ENCODE measurements at regions not wholly inside any gene's neighbourhood (a gene's known extent, or its start where the extent isn't known, plus 50 kb on each side); places are given as distances from the start of the nearest gene placed in this dataset.
A peak's percentile ranks its signal among the peaks of the same experiment; 100 is the strongest.
"Not testable (repeated sequence)": the region's sequence is repeated elsewhere in the genome, so short reads cannot be mapped to it uniquely, and the experiment has no call there.

DNA sequence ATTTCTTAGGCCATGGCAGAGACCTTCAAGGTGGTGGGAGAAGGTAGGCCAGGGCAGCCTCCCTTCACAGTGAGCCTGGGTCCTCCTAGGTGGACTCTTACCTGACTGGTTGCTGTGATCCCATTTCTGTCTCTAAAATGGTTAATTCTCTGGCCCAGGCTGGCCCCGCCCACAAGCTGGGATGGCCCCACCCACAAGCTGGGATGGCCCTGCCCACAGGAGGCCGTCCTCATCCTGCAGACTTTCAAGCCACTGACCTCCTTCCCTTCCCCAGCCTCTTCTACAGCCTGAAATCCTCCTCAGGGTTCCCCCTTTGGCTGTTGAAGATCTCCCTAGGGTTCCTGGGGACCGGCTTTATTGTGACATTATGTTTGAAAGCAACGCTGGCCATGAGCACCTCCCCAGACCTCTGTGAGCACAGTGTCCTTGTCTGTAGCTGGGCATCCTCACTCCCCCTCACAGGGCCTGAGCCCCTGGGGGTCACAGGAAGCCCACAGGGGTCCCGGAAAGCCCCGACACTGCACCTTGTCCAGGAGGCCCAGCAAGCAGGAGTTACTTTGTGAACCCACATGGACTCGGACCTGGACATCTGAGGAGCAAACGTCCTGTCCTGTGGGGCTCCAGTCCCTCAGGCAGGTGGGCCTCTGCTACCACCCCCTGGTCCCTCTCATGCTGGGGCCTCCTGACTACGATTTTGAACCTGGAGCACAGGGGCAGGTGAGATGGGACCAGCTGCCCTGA is 621.7 kb downstream of the MATN1 start:
- in situ Hi-C loops (cut with HindIII; ENCODE audit: low pct_unique_long_range_greater_than_20kb, low sequenced_read_pairs), result no loop called here

GRCh38 chr1:30101016-30101415 is 622.4 kb downstream of the MATN1 start:
- in situ Hi-C loops (cut with HindIII; ENCODE audit: low pct_unique_long_range_greater_than_20kb, low sequenced_read_pairs), result no loop called here

More for the DNA sequence above, 621.7 kb downstream of the MATN1 start:
- DNase-seq (ENCODE audit: low read depth), result no peak

GRCh38 chr1:30100524-30100862 is 622.9 kb downstream of the MATN1 start:
- in situ Hi-C loops (cut with HindIII; ENCODE audit: low pct_unique_long_range_greater_than_20kb, low sequenced_read_pairs), result no loop called here
- no peak for DNase-seq (ENCODE audit: low read depth)

More at GRCh38 chr1:30101016-30101415, 622.4 kb downstream of the MATN1 start:
- DNase-seq (ENCODE audit: low read depth), result no peak

DNA sequence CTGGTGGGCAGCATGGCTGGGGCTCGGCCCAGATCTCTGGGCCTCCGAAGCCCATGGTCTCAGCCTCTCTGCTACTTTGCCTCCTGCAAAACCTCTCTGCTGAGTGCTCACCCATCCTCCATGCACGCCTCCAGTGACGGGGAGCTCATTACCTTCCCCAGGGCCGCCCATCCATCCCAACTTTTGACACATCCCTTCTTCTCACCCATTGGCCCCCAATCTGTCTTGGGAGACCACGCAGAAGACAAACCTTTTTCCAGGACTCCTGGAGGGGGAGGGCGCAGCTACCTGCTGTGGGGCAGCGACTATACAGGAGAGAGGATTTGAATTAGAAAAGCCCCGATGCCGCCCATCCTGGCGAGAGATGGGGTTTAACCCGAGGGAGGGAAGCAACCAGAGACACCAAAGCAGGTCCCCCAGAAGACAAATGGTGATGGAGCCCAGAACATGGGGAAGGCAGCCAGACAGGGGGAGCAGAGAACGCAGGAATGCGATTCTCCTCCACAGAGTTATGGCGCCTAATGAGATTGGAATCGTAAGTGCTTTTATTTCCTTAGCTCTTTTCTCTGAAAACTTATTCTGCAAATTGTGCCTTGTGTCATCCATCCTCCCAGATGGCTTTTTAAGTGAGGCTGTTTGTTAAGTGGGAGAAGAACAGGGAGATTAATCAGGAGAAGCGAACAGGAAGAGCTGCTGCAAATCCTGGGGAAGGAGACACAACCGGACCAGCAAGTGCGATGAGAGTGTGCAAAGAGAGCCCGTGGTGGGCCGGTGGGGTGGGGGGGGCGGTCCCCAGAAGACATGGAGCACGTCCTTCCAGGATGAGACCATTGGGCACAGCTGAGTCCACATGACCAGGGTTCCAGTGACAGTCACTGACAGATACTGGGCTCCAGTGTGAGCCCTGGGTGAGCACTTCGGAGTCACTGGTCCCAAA is 623.5 kb downstream of the MATN1 start:
- in situ Hi-C loops (cut with HindIII; ENCODE audit: low pct_unique_long_range_greater_than_20kb, low sequenced_read_pairs), result no loop called here
- DNase-seq (ENCODE audit: low read depth), result no peak

GRCh38 chr1:30097851-30098250 is 625.5 kb downstream of the MATN1 start:
- in situ Hi-C loops (cut with HindIII; ENCODE audit: low pct_unique_long_range_greater_than_20kb, low sequenced_read_pairs), result not testable (repeated sequence)

DNA sequence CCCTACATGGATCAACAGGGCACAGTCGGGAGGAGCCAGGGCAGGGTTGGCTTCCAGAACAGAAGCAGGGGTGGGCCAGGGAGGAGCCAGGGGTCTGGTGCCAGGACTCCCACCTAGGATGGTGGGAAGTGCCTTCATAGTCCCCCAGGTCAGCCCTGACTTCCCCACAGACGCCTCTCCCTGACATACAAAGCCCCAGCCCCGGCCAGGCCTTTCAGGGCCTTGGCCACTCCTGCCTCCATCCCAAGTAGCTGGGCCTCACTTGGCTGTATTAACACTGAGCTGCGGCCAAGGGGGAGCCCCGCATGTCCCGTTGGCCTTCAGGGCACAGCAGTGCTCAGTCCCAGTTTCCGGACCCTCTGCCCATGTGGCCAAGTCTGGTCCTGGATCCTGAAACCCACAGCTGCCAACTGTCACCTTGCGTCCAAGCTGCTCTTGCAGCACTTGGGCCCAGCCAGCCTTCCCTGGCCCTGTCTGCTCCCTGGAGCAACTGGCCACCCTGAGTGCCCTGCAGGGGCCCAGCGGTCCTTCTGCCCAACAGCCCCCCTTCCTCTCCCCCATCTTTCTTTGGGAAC is 627.8 kb downstream of the MATN1 start:
- in situ Hi-C loops (cut with HindIII; ENCODE audit: low pct_unique_long_range_greater_than_20kb, low sequenced_read_pairs), result no loop called here
- DNase-seq (ENCODE audit: low read depth), result no peak

More at GRCh38 chr1:30097851-30098250, 625.5 kb downstream of the MATN1 start:
- not testable (repeated sequence) for DNase-seq (ENCODE audit: low read depth)

- in situ Hi-C loops (cut with HindIII; ENCODE audit: low pct_unique_long_range_greater_than_20kb, low sequenced_read_pairs), result no loop called here
Measured at GRCh38 chr1:30095051-30095450, 628.3 kb downstream of the MATN1 start.

DNA sequence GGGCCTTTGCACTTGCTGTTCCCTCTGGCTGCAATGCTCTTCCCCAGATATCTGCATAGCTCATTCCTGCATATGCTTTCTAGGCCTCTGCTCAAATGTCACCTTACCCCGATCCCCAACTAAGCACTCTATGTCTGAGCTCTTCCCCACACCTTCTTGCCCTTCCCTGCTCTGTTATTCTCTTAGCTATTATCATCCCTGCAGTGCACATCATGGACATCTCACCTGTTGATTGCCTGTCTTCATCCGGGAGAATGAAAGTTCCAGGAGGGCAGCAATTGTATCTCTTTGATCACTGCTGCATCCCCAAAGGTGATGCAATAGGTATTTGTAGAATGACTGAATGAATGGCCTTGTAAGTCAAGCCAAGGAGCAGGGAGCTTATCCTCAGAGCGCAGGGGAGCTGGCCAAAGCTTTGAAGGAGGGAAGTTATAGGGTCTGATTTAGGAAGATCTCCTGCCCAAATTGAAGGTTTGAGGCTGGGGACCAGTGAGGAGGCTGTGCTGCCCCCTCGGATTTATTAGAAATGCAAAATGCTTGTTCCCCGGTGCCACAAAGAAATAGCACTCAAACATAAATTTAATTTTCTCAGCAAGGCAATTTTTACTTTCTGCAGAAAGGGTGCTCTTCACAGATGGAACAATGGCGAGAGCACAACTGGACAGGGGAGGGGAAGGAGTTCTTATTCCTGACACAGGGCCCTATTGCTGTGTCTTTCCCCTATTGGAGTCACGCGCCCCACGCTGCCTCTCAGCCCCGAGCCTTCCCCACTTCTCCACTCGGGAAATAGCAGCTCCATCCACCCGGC is 631.1 kb downstream of the MATN1 start:
- no peak for DNase-seq (ENCODE audit: low read depth)
- in situ Hi-C loops (cut with HindIII; ENCODE audit: low pct_unique_long_range_greater_than_20kb, low sequenced_read_pairs), result no loop called here

More at GRCh38 chr1:30095051-30095450, 628.3 kb downstream of the MATN1 start:
- DNase-seq (ENCODE audit: low read depth), result no peak

DNA sequence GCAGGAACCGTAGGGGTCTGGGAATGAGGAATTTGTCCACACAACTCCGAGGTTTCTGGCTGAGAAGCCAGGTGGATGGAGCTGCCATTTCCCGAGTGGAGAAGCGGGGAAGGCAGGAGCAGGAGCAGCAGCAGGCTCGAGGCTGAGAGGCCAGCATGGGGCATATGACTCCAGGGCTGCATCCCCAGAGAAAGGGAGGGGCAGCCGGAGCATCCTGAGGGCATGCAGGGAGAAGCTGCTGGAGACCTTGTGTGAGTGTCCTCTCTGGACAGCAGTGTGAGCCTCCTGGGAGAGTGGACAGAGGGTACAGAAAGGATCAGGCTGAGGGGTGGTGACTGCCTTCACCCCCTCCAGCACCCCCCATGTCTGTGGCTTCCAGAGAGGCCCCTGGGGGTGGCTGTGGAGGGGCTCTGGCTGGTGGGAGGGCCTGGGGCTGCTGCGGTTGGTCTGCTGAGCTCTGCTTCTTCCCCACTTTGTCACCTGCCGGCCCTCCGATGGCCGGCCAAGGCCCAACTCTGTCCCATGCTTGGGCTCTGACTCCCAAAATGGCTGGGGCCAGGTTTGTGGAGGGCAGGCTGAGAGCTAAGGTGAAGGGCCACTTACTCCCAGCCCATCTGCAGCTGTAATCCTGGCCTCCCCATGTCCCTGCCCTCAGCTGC is 633.1 kb downstream of the MATN1 start:
- in situ Hi-C loops (cut with HindIII; ENCODE audit: low pct_unique_long_range_greater_than_20kb, low sequenced_read_pairs), result no loop called here
- no peak for DNase-seq (ENCODE audit: low read depth)

- no peak for DNase-seq (ENCODE audit: low read depth)
- in situ Hi-C loops (cut with HindIII; ENCODE audit: low pct_unique_long_range_greater_than_20kb, low sequenced_read_pairs), result no loop called here
Measured at GRCh38 chr1:30089024-30089430, 634.4 kb downstream of the MATN1 start.

- in situ Hi-C loops (cut with HindIII; ENCODE audit: low pct_unique_long_range_greater_than_20kb, low sequenced_read_pairs), result no loop called here
- no peak for DNase-seq (ENCODE audit: low read depth)
Measured at GRCh38 chr1:30088594-30088993, 634.8 kb downstream of the MATN1 start.

DNA sequence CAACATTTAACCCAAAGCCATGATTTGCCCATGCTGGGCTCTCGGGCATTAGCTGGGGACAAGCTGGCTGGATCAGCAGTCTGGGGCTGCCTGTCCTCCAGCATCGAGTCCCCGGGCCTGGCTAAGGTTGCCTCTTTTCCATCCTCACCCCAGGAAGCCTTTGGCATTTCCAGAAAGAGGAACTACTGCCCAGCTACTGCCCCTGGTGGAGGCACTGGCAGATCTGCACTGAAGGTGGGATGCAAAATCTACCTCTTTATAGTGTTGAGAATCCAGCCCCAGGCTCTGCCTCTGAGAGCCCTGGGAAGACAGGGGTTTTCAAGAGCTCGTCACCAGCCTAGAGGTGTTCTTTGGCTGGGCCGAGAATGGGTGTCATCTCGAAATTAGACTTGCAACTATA is 635.9 kb downstream of the MATN1 start:
- in situ Hi-C loops (cut with HindIII; ENCODE audit: low pct_unique_long_range_greater_than_20kb, low sequenced_read_pairs), result no loop called here
- no peak for DNase-seq (ENCODE audit: low read depth)

DNA sequence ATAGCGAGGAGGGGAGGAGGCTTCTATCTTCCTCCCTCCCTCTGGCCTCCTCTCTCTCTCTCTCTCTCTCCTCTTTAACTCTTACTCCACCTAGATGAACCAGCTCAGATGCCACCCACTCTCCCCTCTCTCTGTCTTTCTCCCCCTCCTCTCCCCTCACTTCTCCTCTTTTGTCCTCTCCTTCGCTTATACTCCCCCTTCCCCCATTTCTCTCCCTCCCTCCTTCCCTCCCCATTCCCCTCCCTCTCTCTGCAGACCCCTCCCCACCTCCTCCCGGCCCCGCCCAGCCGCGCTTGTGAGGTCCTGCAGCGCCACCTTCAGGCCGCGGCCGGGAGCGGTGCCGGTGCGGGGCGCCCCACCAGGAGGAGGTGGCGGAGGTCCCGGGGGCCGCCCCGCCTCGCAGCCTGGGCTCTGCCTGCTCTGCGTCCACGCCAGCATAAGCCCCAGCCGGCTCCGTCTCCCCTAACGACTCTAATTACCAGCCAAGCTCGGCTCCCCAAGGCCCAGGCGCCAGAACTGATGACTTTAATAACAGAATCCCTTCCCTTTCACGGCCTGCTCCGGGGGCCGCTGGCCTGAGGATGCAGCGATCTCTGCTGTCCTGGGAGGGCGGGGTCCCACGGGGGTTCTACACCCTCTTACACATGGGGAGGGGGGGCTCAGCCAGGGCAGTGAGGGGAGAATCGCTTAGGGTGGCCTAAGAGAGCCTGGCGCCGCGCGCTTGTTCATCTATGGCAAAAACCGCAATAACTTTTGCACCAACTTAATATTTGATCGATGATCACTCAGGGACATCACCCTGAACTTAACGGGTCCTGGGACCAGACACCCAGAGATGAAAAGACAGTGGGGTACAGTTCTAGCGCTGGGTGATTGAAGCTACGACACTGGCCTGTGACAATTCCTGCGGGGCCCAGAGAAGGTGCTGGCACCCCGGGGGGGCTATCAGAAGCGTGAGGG is 637.3 kb downstream of the MATN1 start:
- in situ Hi-C loops (cut with HindIII; ENCODE audit: low pct_unique_long_range_greater_than_20kb, low sequenced_read_pairs), result no loop called here
- DNase-seq (ENCODE audit: low read depth), result no peak

DNA sequence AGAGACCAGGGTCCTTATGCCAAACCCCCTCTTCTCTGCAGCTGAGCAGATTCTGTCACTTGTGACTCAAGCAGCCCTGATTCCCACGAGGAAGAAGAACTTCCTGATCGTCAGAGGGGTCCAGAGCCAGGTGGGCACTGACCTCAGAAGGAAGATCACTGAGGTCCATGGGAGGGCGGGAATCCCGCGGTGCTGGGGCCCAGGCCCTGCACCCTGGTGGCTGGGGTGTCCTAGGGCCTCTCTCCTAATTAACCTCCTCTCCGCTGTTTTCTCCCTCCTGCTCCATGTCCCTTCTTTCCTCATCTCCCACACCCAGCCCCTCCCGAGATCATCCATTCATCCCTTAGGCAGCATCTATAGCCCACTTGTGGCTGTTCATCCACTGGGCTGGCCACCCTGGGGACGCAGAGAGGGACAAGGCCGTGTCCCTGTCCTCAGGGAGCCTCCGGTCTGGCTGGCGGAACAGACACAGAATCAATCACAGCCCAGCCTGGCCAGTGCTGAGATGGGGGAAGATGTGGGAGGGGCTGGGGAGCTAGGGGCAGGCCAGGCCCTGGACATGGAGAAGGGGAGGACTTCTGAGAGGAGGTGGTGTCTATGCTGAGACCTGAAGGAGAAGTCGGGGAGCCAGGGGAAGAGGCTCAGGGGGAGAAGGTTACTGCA is 638.3 kb downstream of the MATN1 start:
- in situ Hi-C loops (cut with HindIII; ENCODE audit: low pct_unique_long_range_greater_than_20kb, low sequenced_read_pairs), result no loop called here
- no peak for DNase-seq (ENCODE audit: low read depth)

DNA sequence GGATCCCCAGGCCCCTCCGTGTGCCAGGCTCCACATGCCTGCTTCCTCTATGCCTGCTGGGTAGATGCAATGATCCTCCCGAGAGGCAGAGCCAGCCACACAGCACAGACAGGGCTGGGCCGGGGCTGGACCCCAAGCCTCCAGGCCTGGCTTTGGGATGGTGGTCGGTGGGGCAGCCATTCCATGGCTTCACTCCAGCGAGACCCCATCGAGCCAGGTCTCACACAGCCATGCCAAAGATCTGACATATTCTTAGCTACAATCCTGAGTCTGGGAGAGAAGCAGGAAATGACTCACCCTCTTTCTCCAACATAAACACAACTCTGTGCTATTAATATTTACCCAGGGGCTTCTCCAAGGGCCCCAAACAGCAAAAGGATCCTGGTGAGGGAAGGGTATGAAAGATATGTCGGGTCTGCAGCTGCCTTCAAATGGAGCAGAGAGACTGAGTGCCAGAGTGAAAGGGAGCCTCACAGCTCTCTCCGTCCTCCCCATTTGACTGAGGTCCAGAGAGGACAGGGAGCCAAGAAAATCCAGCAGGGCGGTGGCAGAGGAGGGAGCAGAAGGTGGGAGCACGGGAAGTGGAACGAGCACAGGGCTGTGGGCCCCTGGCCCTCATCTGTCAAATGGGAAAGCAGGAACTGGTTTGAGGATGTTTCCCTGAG is 639.5 kb downstream of the MATN1 start:
- in situ Hi-C loops (cut with HindIII; ENCODE audit: low pct_unique_long_range_greater_than_20kb, low sequenced_read_pairs), result no loop called here
- peak; percentile 62 for DNase-seq (ENCODE audit: low read depth)
